ENCODE measurements at regions not wholly inside any gene's neighbourhood (a gene's known extent, or its start where the extent isn't known, plus 50 kb on each side); places are given as distances from the start of the nearest gene placed in this dataset.

GRCh38 chr1:90457985-90458384 lies 259.1 kb downstream of the BARHL2 start:
- TF ChIP-seq CTCF (IDR thresholded peaks at IDR 0.05) (no peak), EP300 (IDR thresholded peaks at IDR 0.05) (no peak), POLR2AphosphoS5 (IDR thresholded peaks at IDR 0.05) (no peak)

Measured in sigmoid colon (tissue), 4 donors.